ENCODE measurements at regions not wholly inside any gene's neighbourhood (a gene's known extent, or its start where the extent isn't known, plus 50 kb on each side); places are given as distances from the start of the nearest gene placed in this dataset.

DNA sequence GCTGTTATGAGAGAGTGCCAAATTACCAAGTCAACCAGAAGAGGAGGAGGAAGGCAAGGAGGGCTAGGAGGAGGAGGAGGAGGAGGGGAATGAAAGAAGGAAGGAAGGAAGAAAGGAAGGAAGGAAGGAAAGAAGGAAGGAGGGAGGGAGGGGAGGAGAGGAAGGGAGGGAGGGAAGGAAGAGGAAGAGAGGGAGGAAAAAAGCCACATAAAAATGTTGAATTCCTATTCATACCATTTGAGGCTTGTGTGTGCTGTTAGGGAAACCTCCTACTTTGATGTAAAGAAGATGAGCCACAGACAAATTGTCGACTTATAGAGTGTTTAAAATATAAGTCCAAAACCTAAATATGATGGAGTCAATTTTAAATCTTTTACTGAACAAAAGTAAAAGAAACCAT, 65.3 kb upstream of the MYLIP start:
- no peaks in the 10 kb centered on the region for H3K27me3 ChIP-seq (ENCODE audit: insufficient read depth in 3 of 3, low read length in 2 of 3)
- DNase-seq (no peak), ATAC-seq (no peak)
- H3K9me3 ChIP-seq, result no peaks in the 10 kb centered on the region
- WGBS, 3 donors, result 93 to 100% (median 97%) methylated on average over 1 of the region's 1 CpG
- TF ChIP-seq, protein P1, sequence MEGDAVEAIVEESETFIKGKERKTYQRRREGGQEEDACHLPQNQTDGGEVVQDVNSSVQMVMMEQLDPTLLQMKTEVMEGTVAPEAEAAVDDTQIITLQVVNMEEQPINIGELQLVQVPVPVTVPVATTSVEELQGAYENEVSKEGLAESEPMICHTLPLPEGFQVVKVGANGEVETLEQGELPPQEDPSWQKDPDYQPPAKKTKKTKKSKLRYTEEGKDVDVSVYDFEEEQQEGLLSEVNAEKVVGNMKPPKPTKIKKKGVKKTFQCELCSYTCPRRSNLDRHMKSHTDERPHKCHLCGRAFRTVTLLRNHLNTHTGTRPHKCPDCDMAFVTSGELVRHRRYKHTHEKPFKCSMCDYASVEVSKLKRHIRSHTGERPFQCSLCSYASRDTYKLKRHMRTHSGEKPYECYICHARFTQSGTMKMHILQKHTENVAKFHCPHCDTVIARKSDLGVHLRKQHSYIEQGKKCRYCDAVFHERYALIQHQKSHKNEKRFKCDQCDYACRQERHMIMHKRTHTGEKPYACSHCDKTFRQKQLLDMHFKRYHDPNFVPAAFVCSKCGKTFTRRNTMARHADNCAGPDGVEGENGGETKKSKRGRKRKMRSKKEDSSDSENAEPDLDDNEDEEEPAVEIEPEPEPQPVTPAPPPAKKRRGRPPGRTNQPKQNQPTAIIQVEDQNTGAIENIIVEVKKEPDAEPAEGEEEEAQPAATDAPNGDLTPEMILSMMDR (IDR thresholded peaks at IDR 0.05), result no peak
- peaks cover 8% of the 10 kb centered on the region for H3K4me1 ChIP-seq
- no peaks in the 10 kb centered on the region for H3K36me3 ChIP-seq (ENCODE audit: insufficient read depth in 1 of 2, low read depth in 1 of 2)
- H3K4me3 ChIP-seq, result no peak overlapping the region
- no peak overlapping the region for H3K27ac ChIP-seq
- intact Hi-C loops (cut with DNase I), result no loop called here

DNA sequence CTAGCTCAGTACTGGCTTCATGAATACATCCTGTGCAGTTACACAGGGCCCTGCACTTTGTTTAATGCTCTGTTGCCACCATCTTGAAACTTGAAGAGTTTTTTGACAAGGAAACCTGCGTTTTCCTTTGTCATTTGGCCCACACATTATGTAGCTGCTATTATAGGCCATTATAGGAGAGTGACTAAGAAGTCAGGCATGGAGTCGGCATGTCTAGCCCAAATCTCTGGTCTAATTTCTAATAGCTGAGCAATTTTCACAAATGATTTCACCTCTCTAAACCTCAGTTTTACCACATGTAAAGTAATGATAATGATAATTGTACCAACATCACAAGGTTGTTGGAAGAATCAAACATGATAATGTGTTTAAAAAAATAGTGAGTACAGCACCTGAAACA, 67.1 kb upstream of the MYLIP start:
- Histone ChIP-seq H3K27ac (no peak overlapping the region), H3K36me3 (ENCODE audit: insufficient read depth in 1 of 2, low read depth in 1 of 2) (no peaks in the 10 kb centered on the region), H3K4me1 (peaks cover 17% of the 10 kb centered on the region), H3K9me3 (no peaks in the 10 kb centered on the region), H3K4me3 (no peak overlapping the region), H3K27me3 (ENCODE audit: insufficient read depth in 3 of 3, low read length in 2 of 3) (no peaks in the 10 kb centered on the region)
- 87 to 92% (median 91%) methylated on average over 2 of the region's 2 CpGs for WGBS, 3 donors
- TF ChIP-seq, protein P1 (IDR thresholded peaks at IDR 0.05), result no peak
- DNase-seq, result no peak
- no peak for ATAC-seq
- intact Hi-C loops (cut with DNase I), result no loop called here

DNA sequence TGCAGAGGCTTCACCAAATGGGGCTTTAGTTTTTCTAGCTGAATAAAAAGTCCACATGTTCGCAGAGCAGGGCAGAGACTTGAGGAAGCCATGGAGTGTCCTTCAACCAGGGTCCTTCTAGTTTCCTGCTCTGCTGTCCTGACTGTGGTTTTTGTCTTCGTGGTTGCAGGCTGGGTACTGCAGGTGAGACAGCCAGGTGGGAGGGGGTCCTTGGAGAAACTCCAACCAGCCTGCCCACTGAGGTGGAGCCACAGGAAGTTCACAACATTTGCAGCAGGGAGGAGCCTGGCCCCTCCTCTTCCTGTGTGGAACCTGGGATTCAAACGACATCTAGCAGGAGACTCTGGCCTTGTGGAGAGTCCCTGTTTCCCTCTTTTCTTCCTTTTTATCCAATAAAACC, 68.8 kb upstream of the MYLIP start:
- Histone ChIP-seq H3K4me1 (peaks cover 17% of the 10 kb centered on the region), H3K36me3 (ENCODE audit: insufficient read depth in 1 of 2, low read depth in 1 of 2) (no peaks in the 10 kb centered on the region), H3K27me3 (ENCODE audit: insufficient read depth in 3 of 3, low read length in 2 of 3) (no peaks in the 10 kb centered on the region), H3K27ac (peak overlapping the region; percentile 50), H3K9me3 (no peaks in the 10 kb centered on the region), H3K4me3 (peak overlapping the region; percentile 35)
- ATAC-seq (no peak), DNase-seq (no peak)
- intact Hi-C loops (cut with DNase I), result no loop called here
- WGBS, 3 donors, result 63 to 75% (median 68%) methylated on average over 3 of the region's 3 CpGs
- TF ChIP-seq, protein P1 (IDR thresholded peaks at IDR 0.05), result no peak

DNA sequence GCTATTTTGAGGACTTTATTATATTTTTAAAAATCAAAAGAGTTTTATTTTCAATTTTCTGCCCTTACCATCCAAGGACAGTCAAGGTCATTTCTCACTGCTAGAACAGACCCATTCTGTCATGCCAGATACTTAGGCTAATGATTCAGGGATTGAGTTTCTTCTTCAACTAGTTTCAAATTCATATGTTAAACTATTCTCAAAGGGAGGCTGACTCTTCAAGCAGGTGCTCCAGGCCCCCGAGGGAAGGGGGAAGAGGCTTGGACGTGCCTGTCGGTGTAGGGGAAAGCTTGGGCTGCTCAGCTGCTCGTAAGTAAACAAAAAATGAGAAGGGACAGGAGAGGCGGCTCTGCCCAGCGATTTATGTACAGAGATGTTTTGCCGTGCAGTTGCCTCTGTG, 69.4 kb upstream of the MYLIP start:
- Histone ChIP-seq H3K9me3 (no peaks in the 10 kb centered on the region), H3K27ac (peak overlapping the region; percentile 50), H3K36me3 (ENCODE audit: insufficient read depth in 1 of 2, low read depth in 1 of 2) (no peaks in the 10 kb centered on the region), H3K4me1 (peaks cover 17% of the 10 kb centered on the region), H3K27me3 (ENCODE audit: insufficient read depth in 3 of 3, low read length in 2 of 3) (no peaks in the 10 kb centered on the region), H3K4me3 (peak overlapping the region; percentile 35)
- TF ChIP-seq, protein P1 (IDR thresholded peaks at IDR 0.05), result no peak
- intact Hi-C loops (cut with DNase I), result no loop called here
- ATAC-seq (peak in 3 of 4 donors; percentile 39 to 64 (median 63)), DNase-seq (no peak)
- WGBS, 3 donors, result 22 to 39% (median 26%) methylated on average over 7 of the region's 7 CpGs

DNA sequence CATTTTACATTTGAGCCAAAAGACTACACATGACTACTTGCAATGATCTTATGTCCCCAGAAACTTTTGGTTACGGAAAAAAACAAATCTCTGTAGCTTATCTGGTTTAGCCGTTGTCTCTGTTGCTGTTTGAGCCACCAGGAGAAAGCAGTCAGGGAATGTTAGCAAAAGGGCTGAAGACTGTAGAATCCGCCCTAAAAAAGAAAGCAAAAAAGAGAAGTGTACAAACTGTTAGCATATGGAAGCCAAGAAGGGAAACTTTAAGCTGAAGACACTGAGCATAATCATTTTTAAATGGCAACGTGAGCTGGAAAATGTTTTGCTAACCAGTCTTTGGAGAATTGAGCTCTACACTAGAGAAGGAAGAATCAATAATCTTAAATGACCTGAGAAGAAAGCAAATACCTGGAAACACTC, 69.9 kb upstream of the MYLIP start:
- peaks cover 17% of the 10 kb centered on the region for H3K4me1 ChIP-seq
- peak overlapping the region; percentile 50 for H3K27ac ChIP-seq
- intact Hi-C loops (cut with DNase I), result no loop called here

More for the DNA sequence above, 69.9 kb upstream of the MYLIP start:
- TF ChIP-seq, protein P1 (IDR thresholded peaks at IDR 0.05), result no peak
- Histone ChIP-seq H3K4me3 (no peak overlapping the region), H3K36me3 (ENCODE audit: insufficient read depth in 1 of 2, low read depth in 1 of 2) (no peaks in the 10 kb centered on the region), H3K27me3 (ENCODE audit: insufficient read depth in 3 of 3, low read length in 2 of 3) (no peaks in the 10 kb centered on the region), H3K9me3 (no peaks in the 10 kb centered on the region)
- WGBS, 3 donors, result 63 to 80% (median 66%) methylated on average over 4 of the region's 4 CpGs
- no peak for DNase-seq
- ATAC-seq, result no peak
